HG02870 (cell line): ENCODE measurements at regions not wholly inside any gene's neighbourhood (a gene's known extent, or its start where the extent isn't known, plus 50 kb on each side); places are given as distances from the start of the nearest gene placed in this dataset.

ENCODE experiments used
- ATAC-seq: cut with Tn5 transposase; IDR thresholded peaks from one replicate; pipeline ENCODE4 v1.9.1; 2021; ENCODE audit warnings: mild to moderate bottlenecking, moderate library complexity; ENCODE audit not compliant: unreplicated experiment

- ATAC-seq = no peak
These were observed 263.4 kb downstream of the DHX35 start for GRCh38 chr20:39225536-39225935.

GRCh38 chr20:39222101-39222500 lies 260.0 kb downstream of the DHX35 start:
- no peak for ATAC-seq

- ATAC-seq = no peak
These were observed 254.1 kb downstream of the DHX35 start for GRCh38 chr20:39216195-39216594.

GRCh38 chr20:39214828-39215227 lies 252.7 kb downstream of the DHX35 start:
- ATAC-seq = no peak

GRCh38 chr20:39213476-39214145 lies 251.5 kb downstream of the DHX35 start:
- no peak for ATAC-seq

- ATAC-seq = no peak
These were observed 249.1 kb downstream of the DHX35 start for GRCh38 chr20:39211060-39211748.

GRCh38 chr20:39210341-39211036 lies 248.3 kb downstream of the DHX35 start:
- no peak for ATAC-seq

GRCh38 chr20:39206899-39207564 lies 244.9 kb downstream of the DHX35 start:
- ATAC-seq = no peak

GRCh38 chr20:39195582-39196021 lies 233.5 kb downstream of the DHX35 start:
- no peak for ATAC-seq

- ATAC-seq = no peak
These were observed 228.8 kb downstream of the DHX35 start for GRCh38 chr20:39190666-39191570.

- no peak for ATAC-seq
These were observed 226.2 kb downstream of the DHX35 start for GRCh38 chr20:39188266-39188765.

GRCh38 chr20:39181490-39181889 lies 219.3 kb downstream of the DHX35 start:
- ATAC-seq = no peak

GRCh38 chr20:39176457-39176856 lies 214.3 kb downstream of the DHX35 start:
- ATAC-seq = no peak

GRCh38 chr20:39170896-39171463 lies 208.8 kb downstream of the DHX35 start:
- no peak for ATAC-seq

- ATAC-seq = no peak
These were observed 203.0 kb downstream of the DHX35 start for GRCh38 chr20:39165099-39165498.

- ATAC-seq = no peak
These were observed 202.5 kb downstream of the DHX35 start for GRCh38 chr20:39164642-39165041.

GRCh38 chr20:39163993-39164392 lies 201.8 kb downstream of the DHX35 start:
- no peak for ATAC-seq

- ATAC-seq = no peak
These were observed 199.8 kb downstream of the DHX35 start for GRCh38 chr20:39161900-39162299.

- no peak for ATAC-seq
These were observed 193.8 kb downstream of the DHX35 start for GRCh38 chr20:39155971-39156370.

GRCh38 chr20:39152742-39153141 lies 190.6 kb downstream of the DHX35 start:
- ATAC-seq = no peak
